Mesothelial cell of epicardium (in vitro differentiated cells): ENCODE measurements at regions not wholly inside any gene's neighbourhood (a gene's known extent, or its start where the extent isn't known, plus 50 kb on each side); places are given as distances from the start of the nearest gene placed in this dataset.

Experiments
- DNase-seq, 2 experiments: peaks; one replicate each; pipeline ENCODE4 v3.0.0; 2021; ENCODE audit warnings: low spot score in 2 of 2; ENCODE audit not compliant: unreplicated experiment in 2 of 2
- H3K27ac Mint-ChIP-seq: 2 replicates; pipeline ENCODE4 v1.8.0; 2021; ENCODE audit warnings: mixed read lengths
- H3K27me3 Mint-ChIP-seq: 2 replicates; pipeline ENCODE4 v1.8.0; 2021; ENCODE audit warnings: low read depth, mixed read lengths
- H3K36me3 Mint-ChIP-seq: 2 replicates; pipeline ENCODE4 v1.8.0; 2021; ENCODE audit warnings: mixed read lengths
- H3K4me1 Mint-ChIP-seq: 2 replicates; pipeline ENCODE4 v1.8.0; 2021; ENCODE audit warnings: mixed read lengths
- H3K4me3 Mint-ChIP-seq: 2 replicates; pipeline ENCODE4 v1.8.0; 2021; ENCODE audit warnings: mild to moderate bottlenecking, moderate library complexity, mixed read lengths
- H3K9me3 Mint-ChIP-seq: 2 replicates; pipeline ENCODE4 v1.8.0; 2021; ENCODE audit warnings: mixed read lengths
- CTCF ChIP-seq: fragments of 200-600 bp; sonication (generic); IDR thresholded peaks from one replicate; pipeline ENCODE4 v1.5.0; 2021; ENCODE audit warnings: antibody characterized with exemption; ENCODE audit not compliant: unreplicated experiment

DNA sequence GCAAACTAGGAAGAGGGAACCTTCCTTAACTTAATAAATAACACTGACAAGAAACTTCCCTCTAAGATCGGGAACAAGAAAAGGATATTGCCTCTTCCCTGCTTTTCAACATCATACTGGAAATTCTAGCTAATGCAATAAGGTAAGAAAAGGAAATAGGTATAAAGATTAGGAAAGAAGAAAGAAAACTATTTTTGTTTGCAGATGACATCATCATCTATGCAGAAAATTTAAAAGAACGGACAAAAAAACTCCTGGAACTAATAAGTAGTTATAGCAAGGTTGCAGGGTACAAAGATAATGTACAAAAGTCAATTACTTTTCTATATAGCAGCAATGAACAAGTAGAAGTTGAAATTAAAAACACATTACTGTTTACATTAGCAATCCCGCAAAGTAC is 164.8 kb downstream of the WDR11 start:
- Mint-ChIP-seq H3K4me1 (no peaks in the 10 kb centered on the region), H3K27me3 (no peaks in the 10 kb centered on the region), H3K36me3 (peaks cover 15% of the 10 kb centered on the region), H3K27ac (no peak overlapping the region), H3K4me3 (no peak overlapping the region), H3K9me3 (peaks cover 76% of the 10 kb centered on the region)
- no peak for TF ChIP-seq CTCF
- DNase-seq = no peak

- DNase-seq = no peak
- H3K9me3 Mint-ChIP-seq = peaks cover 17% of the 10 kb centered on the region
- H3K27me3 Mint-ChIP-seq = no peaks in the 10 kb centered on the region
- peaks cover 29% of the 10 kb centered on the region for H3K4me1 Mint-ChIP-seq
- no peak overlapping the region for H3K4me3 Mint-ChIP-seq
- TF ChIP-seq CTCF = no peak
- no peak overlapping the region for H3K27ac Mint-ChIP-seq
- H3K36me3 Mint-ChIP-seq = peaks cover 1% of the 10 kb centered on the region
Measured at GRCh38 chr10:121024905-121025584, 173.9 kb downstream of the WDR11 start.

- no peak overlapping the region for H3K27ac Mint-ChIP-seq
- no peaks in the 10 kb centered on the region for H3K27me3 Mint-ChIP-seq
- no peaks in the 10 kb centered on the region for H3K36me3 Mint-ChIP-seq
- DNase-seq = no peak
- peaks cover 29% of the 10 kb centered on the region for H3K4me1 Mint-ChIP-seq
- H3K4me3 Mint-ChIP-seq = no peak overlapping the region
- no peak for TF ChIP-seq CTCF
- H3K9me3 Mint-ChIP-seq = peaks cover 13% of the 10 kb centered on the region
Measured at GRCh38 chr10:121025731-121026130, 174.6 kb downstream of the WDR11 start.

GRCh38 chr10:121027371-121027770 is 176.2 kb downstream of the WDR11 start:
- TF ChIP-seq CTCF = no peak
- peaks cover 29% of the 10 kb centered on the region for H3K4me1 Mint-ChIP-seq
- no peaks in the 10 kb centered on the region for H3K27me3 Mint-ChIP-seq
- H3K36me3 Mint-ChIP-seq = no peaks in the 10 kb centered on the region
- H3K4me3 Mint-ChIP-seq = no peak overlapping the region
- H3K27ac Mint-ChIP-seq = no peak overlapping the region
- H3K9me3 Mint-ChIP-seq = no peaks in the 10 kb centered on the region
- no peak for DNase-seq

GRCh38 chr10:121032460-121032859 is 181.3 kb downstream of the WDR11 start:
- H3K9me3 Mint-ChIP-seq = no peaks in the 10 kb centered on the region
- no peaks in the 10 kb centered on the region for H3K36me3 Mint-ChIP-seq
- no peak for DNase-seq
- H3K4me3 Mint-ChIP-seq = no peak overlapping the region
- peaks cover 32% of the 10 kb centered on the region for H3K4me1 Mint-ChIP-seq
- no peak overlapping the region for H3K27ac Mint-ChIP-seq
- no peaks in the 10 kb centered on the region for H3K27me3 Mint-ChIP-seq
- TF ChIP-seq CTCF = no peak

- no peaks in the 10 kb centered on the region for H3K36me3 Mint-ChIP-seq
Measured at GRCh38 chr10:121033366-121033765, 182.2 kb downstream of the WDR11 start.

More at GRCh38 chr10:121033366-121033765, 182.2 kb downstream of the WDR11 start:
- Mint-ChIP-seq H3K4me3 (no peak overlapping the region), H3K27me3 (no peaks in the 10 kb centered on the region), H3K4me1 (peaks cover 31% of the 10 kb centered on the region), H3K9me3 (no peaks in the 10 kb centered on the region), H3K27ac (no peak overlapping the region)
- no peak for TF ChIP-seq CTCF
- no peak for DNase-seq
